SK-N-SH (cell line): ENCODE measurements at regions not wholly inside any gene's neighbourhood (a gene's known extent, or its start where the extent isn't known, plus 50 kb on each side); places are given as distances from the start of the nearest gene placed in this dataset.
"Not testable (repeated sequence)": the region's sequence is repeated elsewhere in the genome, so short reads cannot be mapped to it uniquely, and the experiment has no call there.

ENCODE experiments used
- EP300 ChIP-seq, 2 experiments: IDR thresholded peaks; 2 replicates each; pipeline versions ENCODE4 v1.4.0 to v1.6.1; 2012; ENCODE audit warnings: borderline replicate concordance in 1 of 2, low read depth in 1 of 2, low read length in 1 of 2
- EZH2phosphoT487 ChIP-seq: fragments of 200-600 bp; sonication (generic); IDR thresholded peaks from 2 replicates; pipeline ENCODE4 v1.6.1; 2017; ENCODE audit warnings: low read depth, mixed run types, mild to moderate bottlenecking, antibody characterized with exemption, moderate library complexity, borderline replicate concordance
- FOSL2 ChIP-seq: IDR thresholded peaks from 2 replicates; pipeline ENCODE4 v1.4.0; 2012; ENCODE audit warnings: low read depth, mild to moderate bottlenecking, moderate library complexity, borderline replicate concordance
- MXI1 ChIP-seq: IDR thresholded peaks from 2 replicates; pipeline ENCODE4 v1.6.1; 2012; ENCODE audit warnings: mild to moderate bottlenecking, low read depth, low read length, improper control_type of control experiment
- POLR2AphosphoS5 ChIP-seq: IDR thresholded peaks from 2 replicates; pipeline ENCODE4 v1.6.1; 2012; ENCODE audit warnings: low read depth, low read length
- SIN3A ChIP-seq: IDR thresholded peaks from 2 replicates; pipeline ENCODE4 v1.6.1; 2012; ENCODE audit warnings: low read depth, mild to moderate bottlenecking, low read length, moderate library complexity, borderline replicate concordance
- SMC3 ChIP-seq: IDR thresholded peaks from 2 replicates; pipeline ENCODE4 v1.6.1; 2012; ENCODE audit warnings: low read depth, low read length, improper control_type of control experiment
- TF ChIP-seq, protein P1 (sequence below): fragments of 200-600 bp; sonication (generic); IDR thresholded peaks from 2 replicates; pipeline ENCODE4 v1.6.1; 2017; ENCODE audit warnings: antibody characterized with exemption, mild to moderate bottlenecking, moderate library complexity
- TF ChIP-seq, protein P2 (sequence below): IDR thresholded peaks from 2 replicates; pipeline ENCODE4 v1.4.0; 2012; ENCODE audit warnings: low read depth
- TF ChIP-seq, protein P3 (sequence below): IDR thresholded peaks from 2 replicates; pipeline ENCODE4; 2012

DNA sequence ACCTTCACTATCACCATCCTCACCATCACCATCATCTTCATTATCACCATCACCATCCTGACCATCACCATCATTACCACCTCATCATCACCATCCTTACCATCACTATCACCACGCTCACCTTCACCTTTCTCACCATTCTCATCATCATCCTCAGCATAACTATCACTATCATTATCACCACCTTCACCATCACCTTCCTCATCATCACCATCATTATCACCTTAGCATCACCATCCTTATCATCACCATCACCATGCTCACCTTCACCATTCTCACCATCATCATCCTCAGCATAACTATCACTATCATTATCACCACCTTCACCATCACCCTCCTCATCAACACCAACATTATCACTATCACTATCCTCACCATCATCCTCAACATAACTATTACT, 397.8 kb upstream of the ZNF337 start:
- TF ChIP-seq, protein P1, sequence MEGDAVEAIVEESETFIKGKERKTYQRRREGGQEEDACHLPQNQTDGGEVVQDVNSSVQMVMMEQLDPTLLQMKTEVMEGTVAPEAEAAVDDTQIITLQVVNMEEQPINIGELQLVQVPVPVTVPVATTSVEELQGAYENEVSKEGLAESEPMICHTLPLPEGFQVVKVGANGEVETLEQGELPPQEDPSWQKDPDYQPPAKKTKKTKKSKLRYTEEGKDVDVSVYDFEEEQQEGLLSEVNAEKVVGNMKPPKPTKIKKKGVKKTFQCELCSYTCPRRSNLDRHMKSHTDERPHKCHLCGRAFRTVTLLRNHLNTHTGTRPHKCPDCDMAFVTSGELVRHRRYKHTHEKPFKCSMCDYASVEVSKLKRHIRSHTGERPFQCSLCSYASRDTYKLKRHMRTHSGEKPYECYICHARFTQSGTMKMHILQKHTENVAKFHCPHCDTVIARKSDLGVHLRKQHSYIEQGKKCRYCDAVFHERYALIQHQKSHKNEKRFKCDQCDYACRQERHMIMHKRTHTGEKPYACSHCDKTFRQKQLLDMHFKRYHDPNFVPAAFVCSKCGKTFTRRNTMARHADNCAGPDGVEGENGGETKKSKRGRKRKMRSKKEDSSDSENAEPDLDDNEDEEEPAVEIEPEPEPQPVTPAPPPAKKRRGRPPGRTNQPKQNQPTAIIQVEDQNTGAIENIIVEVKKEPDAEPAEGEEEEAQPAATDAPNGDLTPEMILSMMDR = not testable (repeated sequence)
- not testable (repeated sequence) for TF ChIP-seq SIN3A; SMC3; POLR2AphosphoS5; EZH2phosphoT487; FOSL2; EP300 (IDR thresholded peaks at IDR 0.05; ENCODE audit: borderline replicate concordance in 1 of 2, low read depth in 1 of 2, low read length in 1 of 2); MXI1
- TF ChIP-seq, protein P2, sequence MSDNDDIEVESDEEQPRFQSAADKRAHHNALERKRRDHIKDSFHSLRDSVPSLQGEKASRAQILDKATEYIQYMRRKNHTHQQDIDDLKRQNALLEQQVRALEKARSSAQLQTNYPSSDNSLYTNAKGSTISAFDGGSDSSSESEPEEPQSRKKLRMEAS = not testable (repeated sequence)
- TF ChIP-seq, protein P3, sequence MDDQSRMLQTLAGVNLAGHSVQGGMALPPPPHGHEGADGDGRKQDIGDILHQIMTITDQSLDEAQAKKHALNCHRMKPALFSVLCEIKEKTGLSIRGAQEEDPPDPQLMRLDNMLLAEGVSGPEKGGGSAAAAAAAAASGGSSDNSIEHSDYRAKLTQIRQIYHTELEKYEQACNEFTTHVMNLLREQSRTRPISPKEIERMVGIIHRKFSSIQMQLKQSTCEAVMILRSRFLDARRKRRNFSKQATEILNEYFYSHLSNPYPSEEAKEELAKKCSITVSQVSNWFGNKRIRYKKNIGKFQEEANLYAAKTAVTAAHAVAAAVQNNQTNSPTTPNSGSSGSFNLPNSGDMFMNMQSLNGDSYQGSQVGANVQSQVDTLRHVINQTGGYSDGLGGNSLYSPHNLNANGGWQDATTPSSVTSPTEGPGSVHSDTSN = not testable (repeated sequence)
